ENCODE measurements at regions not wholly inside any gene's neighbourhood (a gene's known extent, or its start where the extent isn't known, plus 50 kb on each side); places are given as distances from the start of the nearest gene placed in this dataset.

GRCh38 chr6:90393232-90393884 is 96.7 kb upstream of the BACH2 start:
- POLR2A ChIA-PET, result no interaction called here

DNA sequence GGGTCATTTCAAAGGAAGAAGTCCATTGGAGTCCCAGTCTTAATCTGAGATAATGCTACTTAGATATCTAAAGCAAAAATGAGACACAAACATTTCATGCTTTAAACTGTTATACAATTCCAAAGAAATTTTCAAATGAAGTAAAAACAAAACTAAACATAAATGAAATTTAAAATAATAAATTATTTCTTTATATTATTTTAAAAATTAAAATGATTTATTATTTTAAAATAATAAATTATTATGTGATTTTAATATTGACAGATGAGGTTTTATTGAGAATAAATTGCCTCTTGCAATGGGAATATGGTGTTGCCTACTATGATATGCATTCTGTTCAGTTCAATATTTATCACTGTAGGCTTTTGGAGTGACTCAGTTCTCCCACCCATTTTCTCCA is 93.7 kb upstream of the BACH2 start:
- ChIA-PET POLR2A (no interaction called here), CTCF (interaction anchor here (1.3 to 2.6 kb wide), 2 partner anchors 7 to 450 kb away, joined by 3 to 13 read pairs; no protein-coding TSS in a partner anchor)
- Histone ChIP-seq H3K9ac (replicated peaks; ENCODE audit: extremely low read depth, insufficient read depth, low read length) (no peak overlapping the region), H3K4me1 (ENCODE audit: control insufficient read depth, extremely low read depth, insufficient read depth, low read length) (no peaks in the 10 kb centered on the region), H3K4me2 (ENCODE audit: insufficient read depth, low read length) (no peak overlapping the region), H3K27ac (ENCODE audit: insufficient read depth, low read depth, low read length) (no peak overlapping the region), H3K27me3 (ENCODE audit: control insufficient read depth in 2 of 2, insufficient read depth in 2 of 2, low read length in 2 of 2) (peaks cover 21 to 29% of the 10 kb centered on the region in 2 experiments), H3K9me1 (replicated peaks; ENCODE audit: control insufficient read depth, extremely low read depth, insufficient read depth, low read length) (no peaks in the 10 kb centered on the region), H3K36me3 (ENCODE audit: control insufficient read depth in 2 of 2, extremely low read depth in 1 of 2, insufficient read depth in 2 of 2, low read length in 2 of 2) (no peaks in the 10 kb centered on the region), H3K4me3 (replicated peaks in 1 of 3; ENCODE audit: insufficient read depth in 1 of 3, low read depth in 1 of 3, low read length in 3 of 3) (no peak overlapping the region), H4K20me1 (replicated peaks; ENCODE audit: control insufficient read depth, extremely low read depth, insufficient read depth, low read length) (no peaks in the 10 kb centered on the region), H3K79me2 (ENCODE audit: control insufficient read depth, insufficient read depth, low read length) (no peaks in the 10 kb centered on the region), H3K9me3 (replicated peaks; ENCODE audit: control insufficient read depth, insufficient read depth, low read length) (no peaks in the 10 kb centered on the region), H2AFZ (ENCODE audit: low read depth, low read length) (no peak overlapping the region)
- DNase-seq (ENCODE audit: low read depth, low spot score) (no peak), FAIRE-seq (no peak)
- dilution Hi-C loops (cut with MboI; ENCODE audit: extremely low pct_ligation_motif_present, low sequenced_read_pairs), result no loop called here
- no TSS peak for BruUV-seq (replicated peaks)
- TF ChIP-seq POLR2A (IDR thresholded peaks at IDR 0.05; ENCODE audit: low read depth, low read length), result no peak
- TF ChIP-seq MYC (IDR thresholded peaks at IDR 0.05; ENCODE audit: low read depth, low read length), result no peak
- no peak for TF ChIP-seq FOS (IDR thresholded peaks at IDR 0.05; ENCODE audit: borderline replicate concordance, insufficient read depth, low read length)
- TF ChIP-seq JUN (IDR thresholded peaks at IDR 0.05; ENCODE audit: borderline replicate concordance, insufficient read depth, insufficient read length, low read depth), result no peak
- TF ChIP-seq MAX (IDR thresholded peaks at IDR 0.05; ENCODE audit: insufficient read depth, insufficient read length), result no peak
- TF ChIP-seq, protein P1, sequence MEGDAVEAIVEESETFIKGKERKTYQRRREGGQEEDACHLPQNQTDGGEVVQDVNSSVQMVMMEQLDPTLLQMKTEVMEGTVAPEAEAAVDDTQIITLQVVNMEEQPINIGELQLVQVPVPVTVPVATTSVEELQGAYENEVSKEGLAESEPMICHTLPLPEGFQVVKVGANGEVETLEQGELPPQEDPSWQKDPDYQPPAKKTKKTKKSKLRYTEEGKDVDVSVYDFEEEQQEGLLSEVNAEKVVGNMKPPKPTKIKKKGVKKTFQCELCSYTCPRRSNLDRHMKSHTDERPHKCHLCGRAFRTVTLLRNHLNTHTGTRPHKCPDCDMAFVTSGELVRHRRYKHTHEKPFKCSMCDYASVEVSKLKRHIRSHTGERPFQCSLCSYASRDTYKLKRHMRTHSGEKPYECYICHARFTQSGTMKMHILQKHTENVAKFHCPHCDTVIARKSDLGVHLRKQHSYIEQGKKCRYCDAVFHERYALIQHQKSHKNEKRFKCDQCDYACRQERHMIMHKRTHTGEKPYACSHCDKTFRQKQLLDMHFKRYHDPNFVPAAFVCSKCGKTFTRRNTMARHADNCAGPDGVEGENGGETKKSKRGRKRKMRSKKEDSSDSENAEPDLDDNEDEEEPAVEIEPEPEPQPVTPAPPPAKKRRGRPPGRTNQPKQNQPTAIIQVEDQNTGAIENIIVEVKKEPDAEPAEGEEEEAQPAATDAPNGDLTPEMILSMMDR (IDR thresholded peaks at IDR 0.05; ENCODE audit: extremely low read depth in 1 of 2, insufficient read depth in 1 of 2, low read depth in 1 of 2, low read length in 2 of 2), result no peak
- TF ChIP-seq EZH2 (IDR thresholded peaks at IDR 0.05; ENCODE audit: borderline replicate concordance, low read depth, low read length, severe bottlenecking), result no peak
- TF ChIP-seq GATA2 (IDR thresholded peaks at IDR 0.05; ENCODE audit: insufficient read depth, insufficient read length, low read depth, low read length), result no peak
- TF ChIP-seq POLR2AphosphoS5 (IDR thresholded peaks at IDR 0.05; ENCODE audit: insufficient read depth, low read depth, low read length), result no peak
- intact Hi-C loops (cut with micrococcal nuclease), result loop anchor here (5.0 kb wide), 2 partner anchors 203 to 303 kb away; no protein-coding TSS in a partner anchor

More at GRCh38 chr6:90393232-90393884, 96.7 kb upstream of the BACH2 start:
- FAIRE-seq, result peak; percentile 86
- no peak overlapping the region for H3K9ac ChIP-seq (replicated peaks; ENCODE audit: extremely low read depth, insufficient read depth, low read length)
- H3K4me1 ChIP-seq (ENCODE audit: control insufficient read depth, extremely low read depth, insufficient read depth, low read length), result peaks cover 5% of the 10 kb centered on the region
- H3K4me3 ChIP-seq (replicated peaks in 1 of 3; ENCODE audit: insufficient read depth in 1 of 3, low read depth in 1 of 3, low read length in 3 of 3), result no peak overlapping the region
- peaks cover 7 to 17% of the 10 kb centered on the region in 2 experiments for H3K27me3 ChIP-seq (ENCODE audit: control insufficient read depth in 2 of 2, insufficient read depth in 2 of 2, low read length in 2 of 2)
- intact Hi-C loops (cut with micrococcal nuclease), result loop anchor here (1.0 to 5.0 kb wide), 7 partner anchors 86 to 453 kb away; no protein-coding TSS in a partner anchor
- TF ChIP-seq, protein P1 (IDR thresholded peaks at IDR 0.05; ENCODE audit: extremely low read depth in 1 of 2, insufficient read depth in 1 of 2, low read depth in 1 of 2, low read length in 2 of 2), result peak; percentile 67 to 69
- TF ChIP-seq FOS (IDR thresholded peaks at IDR 0.05; ENCODE audit: borderline replicate concordance, insufficient read depth, low read length), result no peak
- no peak overlapping the region for H3K4me2 ChIP-seq (ENCODE audit: insufficient read depth, low read length)
- no TSS peak for BruUV-seq (replicated peaks)
- H3K79me2 ChIP-seq (ENCODE audit: control insufficient read depth, insufficient read depth, low read length), result no peaks in the 10 kb centered on the region
- dilution Hi-C loops (cut with MboI; ENCODE audit: extremely low pct_ligation_motif_present, low sequenced_read_pairs), result no loop called here
- peak; percentile 65 for DNase-seq (ENCODE audit: low read depth, low spot score)
- H2AFZ ChIP-seq (ENCODE audit: low read depth, low read length), result no peak overlapping the region
- CTCF ChIA-PET, result interaction anchor here (0.6 to 3.2 kb wide), 64 partner anchors 9 to 456 kb away, joined by 3 to 84 read pairs (median 4); partner anchors contain the start of gene BACH2
- H4K20me1 ChIP-seq (replicated peaks; ENCODE audit: control insufficient read depth, extremely low read depth, insufficient read depth, low read length), result no peaks in the 10 kb centered on the region
- H3K9me3 ChIP-seq (replicated peaks; ENCODE audit: control insufficient read depth, insufficient read depth, low read length), result no peaks in the 10 kb centered on the region
- no peaks in the 10 kb centered on the region for H3K9me1 ChIP-seq (replicated peaks; ENCODE audit: control insufficient read depth, extremely low read depth, insufficient read depth, low read length)
- H3K27ac ChIP-seq (ENCODE audit: insufficient read depth, low read depth, low read length), result no peak overlapping the region
- no peaks in the 10 kb centered on the region for H3K36me3 ChIP-seq (ENCODE audit: control insufficient read depth in 2 of 2, extremely low read depth in 1 of 2, insufficient read depth in 2 of 2, low read length in 2 of 2)

Data from endothelial cell of umbilical vein (primary cell).